ENCODE measurements at regions not wholly inside any gene's neighbourhood (a gene's known extent, or its start where the extent isn't known, plus 50 kb on each side); places are given as distances from the start of the nearest gene placed in this dataset.

DNA sequence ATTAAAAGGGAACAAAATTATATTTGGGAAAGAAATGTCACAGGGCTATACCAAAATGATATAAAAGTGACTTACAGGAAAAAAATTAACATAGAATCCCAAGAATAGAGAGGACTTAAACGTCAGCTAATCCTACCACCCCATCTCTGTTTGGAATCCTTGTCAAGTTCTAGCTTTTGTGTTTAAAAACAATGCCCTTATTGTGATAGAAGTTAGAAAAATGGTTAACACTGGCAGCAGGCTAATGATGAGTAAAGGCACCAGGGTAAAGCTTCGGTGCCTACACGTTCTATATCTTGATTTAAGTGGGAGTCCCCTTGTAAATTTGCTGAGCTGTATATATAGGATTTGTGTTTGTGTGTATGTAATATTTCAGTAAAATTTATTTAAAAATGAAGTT lies 453.3 kb upstream of the TENM4 start:
- no peak for DNase-seq (ENCODE audit: low spot score)

DNA sequence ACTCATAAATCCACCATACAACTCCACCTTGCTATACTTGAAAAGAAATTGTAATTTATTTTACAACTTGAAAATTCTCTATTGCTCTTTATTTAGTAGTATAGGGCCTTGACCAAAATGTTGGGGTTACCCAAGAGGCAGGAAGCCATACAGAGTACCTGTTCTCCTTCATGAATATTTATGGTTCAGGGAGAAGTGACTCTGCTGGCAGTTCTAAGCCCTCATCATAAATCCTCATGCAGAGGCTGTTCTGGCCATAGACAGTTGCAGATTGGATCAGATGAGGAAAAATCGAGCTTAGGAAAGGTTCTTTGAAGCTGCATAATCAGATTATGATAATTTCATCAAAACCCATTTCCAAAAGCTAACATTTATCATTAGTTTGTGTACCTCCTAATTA lies 449.4 kb upstream of the TENM4 start:
- DNase-seq (ENCODE audit: low spot score), result no peak

DNA sequence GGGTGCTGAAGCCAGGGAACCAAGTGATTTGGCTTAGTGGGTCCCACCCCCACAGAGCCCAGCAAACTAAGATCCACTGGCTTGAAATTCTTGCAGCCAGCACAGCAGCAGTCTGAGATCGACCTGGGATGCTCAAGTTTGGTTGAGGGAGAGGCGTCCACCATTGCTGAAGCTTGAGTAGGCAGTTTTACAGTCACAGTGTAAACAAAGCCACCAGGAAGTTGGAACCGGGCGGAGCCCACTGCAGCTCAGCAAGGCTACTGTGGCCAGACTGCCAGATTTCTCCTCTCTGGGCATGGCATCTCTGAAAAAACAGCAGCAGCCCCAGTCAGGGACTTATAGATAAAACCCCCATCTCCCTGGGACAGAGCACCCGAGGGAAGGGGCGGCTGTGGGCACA lies 424.1 kb upstream of the TENM4 start:
- DNase-seq (ENCODE audit: low spot score), result no peak

DNA sequence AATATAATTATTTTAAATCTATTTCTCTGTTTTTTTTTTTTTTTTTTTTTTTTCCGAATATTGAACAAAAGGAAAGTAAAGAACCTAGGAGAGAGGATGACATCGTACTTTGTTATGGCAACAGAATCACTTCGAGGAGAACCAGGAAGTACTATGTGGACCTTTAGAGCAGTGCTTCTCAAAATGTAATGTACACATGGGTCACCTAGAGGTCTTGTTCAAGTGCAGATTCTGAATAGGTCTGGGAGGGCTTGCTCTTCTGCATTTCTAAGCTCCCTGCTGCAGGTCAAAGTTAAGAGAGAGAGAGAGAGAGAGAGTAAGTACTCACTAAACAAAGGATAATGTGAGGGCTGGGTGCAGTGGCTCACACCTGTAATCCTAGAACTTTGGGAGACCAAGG lies 419.5 kb upstream of the TENM4 start:
- no peak for DNase-seq (ENCODE audit: low spot score)

DNA sequence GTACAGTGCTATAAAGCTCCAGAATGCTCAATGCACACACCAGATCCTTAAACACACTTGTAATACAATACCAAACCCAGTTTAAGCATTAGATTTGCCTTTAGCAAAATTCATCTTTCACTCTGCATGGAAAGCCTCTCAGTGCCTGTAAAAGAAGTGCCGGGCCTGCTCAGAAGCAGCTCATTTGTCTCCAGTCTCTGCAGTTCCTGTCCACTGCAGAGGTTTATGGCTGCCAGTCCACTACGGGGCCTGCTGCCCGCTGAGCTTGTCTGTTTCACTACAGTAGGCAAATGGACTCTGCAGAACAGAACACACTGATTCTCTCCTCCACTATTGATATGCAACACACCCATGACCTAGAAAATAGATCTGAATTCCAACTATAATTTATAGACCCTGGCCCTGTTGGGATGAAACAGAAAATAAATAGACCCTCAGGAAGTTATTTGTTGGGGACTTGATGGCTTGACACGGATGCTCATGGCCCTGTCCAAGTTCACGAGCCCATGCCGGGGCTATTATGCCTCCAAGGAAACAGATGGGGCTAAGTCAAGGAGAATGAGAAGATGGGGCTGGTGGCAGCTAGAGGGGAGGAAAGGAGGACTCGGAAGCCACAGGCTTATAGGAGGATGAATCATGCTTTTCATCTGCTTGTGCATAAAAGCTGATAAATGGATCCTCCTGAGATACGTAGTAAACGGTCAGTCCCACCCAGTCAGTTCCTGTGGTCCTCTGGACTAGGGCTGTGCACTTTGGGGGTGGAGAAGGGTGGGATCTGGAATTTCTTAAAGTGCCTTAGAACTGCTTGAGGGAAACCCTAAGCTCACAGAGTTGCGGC lies 416.8 kb upstream of the TENM4 start:
- DNase-seq (ENCODE audit: low spot score), result no peak

DNA sequence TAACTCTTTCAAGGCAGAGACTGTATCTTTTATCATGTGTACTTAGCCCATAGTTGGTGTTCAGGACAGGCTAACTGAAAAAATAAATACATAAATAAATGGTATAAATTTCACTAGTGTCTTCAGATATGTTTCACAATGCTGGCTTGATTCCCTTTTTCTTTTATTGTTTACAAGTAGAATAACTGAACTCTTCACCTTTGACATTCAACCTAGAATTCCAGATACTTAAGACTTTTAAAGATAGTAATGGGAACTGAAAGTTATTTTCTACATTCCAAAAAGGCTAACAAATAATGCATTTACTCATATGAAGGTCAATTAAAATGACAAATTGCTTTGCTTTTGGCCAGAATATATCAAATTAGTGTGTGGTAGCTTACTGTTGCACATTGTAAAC lies 411.3 kb upstream of the TENM4 start:
- DNase-seq (ENCODE audit: low spot score), result no peak

DNA sequence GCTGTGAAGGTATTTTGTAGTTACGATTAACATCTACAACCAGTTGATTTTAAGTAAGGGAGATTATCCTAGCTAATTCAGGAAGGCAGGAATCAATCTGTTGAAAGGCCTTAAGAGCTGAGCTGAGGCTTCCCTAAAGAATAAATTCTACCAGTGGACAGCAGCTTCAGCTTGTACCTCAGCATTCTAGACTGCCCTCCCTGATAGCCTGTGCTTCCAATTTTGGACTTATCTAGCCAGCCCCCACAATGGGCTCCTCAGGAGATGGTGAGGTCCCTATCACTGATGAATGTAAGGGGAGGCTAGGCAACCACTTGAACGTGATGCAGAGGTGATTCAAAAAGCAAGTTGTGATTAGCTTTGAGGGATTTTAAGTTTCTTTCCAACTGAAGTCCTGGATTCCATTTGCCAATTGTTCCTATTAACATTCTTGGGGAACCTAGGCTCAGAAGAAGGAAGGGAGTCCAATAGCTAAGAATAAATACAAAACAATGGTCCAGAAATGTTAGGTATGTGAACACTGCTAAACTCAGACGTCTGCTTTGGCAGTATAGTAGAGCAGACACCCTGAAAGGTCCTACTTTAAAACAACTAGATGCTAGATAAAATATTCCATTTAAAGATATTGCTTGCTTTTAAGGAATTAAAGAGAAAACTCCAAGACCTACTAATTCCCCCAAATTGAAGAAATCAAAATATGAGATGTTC lies 404.3 kb upstream of the TENM4 start:
- no peak for DNase-seq (ENCODE audit: low spot score)

DNA sequence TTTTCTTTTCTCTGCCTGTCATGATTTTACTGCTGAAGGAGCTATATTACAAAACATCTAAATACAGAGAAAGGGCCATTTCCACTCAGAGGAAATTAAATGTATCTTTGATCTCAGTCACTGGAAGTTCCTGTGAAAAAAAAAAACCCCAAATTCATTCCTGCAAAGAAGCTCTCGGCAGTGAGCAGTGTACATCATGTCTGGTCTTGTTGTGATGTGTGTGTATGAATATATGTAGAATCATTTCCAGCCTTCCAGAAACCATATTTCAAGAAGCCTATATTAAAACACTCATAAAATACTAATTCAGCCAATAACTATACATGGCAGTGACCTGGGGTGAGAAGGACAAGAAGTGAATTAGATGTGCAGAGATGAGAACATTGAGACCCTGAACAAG lies 393.2 kb upstream of the TENM4 start:
- DNase-seq (ENCODE audit: low spot score), result no peak

DNA sequence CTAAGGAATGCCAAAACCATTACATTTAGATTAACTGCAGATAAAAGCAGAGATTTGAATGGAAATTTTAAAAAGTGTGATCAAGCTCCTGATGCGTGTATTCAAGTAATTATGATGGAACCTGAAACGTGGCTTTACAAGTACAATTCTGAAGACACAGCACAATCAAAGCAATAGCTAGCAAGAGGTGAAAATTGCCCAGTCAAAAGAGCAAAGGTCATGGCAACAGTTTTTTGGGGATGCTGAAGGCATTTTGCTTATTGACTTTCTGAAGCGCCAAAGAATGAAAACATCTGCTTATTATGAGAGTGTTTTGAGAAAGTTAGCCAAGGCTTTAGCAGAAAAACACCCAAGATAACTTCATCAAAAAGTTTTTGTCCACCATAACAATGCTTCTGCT lies 389.6 kb upstream of the TENM4 start:
- no peak for DNase-seq (ENCODE audit: low spot score)

DNA sequence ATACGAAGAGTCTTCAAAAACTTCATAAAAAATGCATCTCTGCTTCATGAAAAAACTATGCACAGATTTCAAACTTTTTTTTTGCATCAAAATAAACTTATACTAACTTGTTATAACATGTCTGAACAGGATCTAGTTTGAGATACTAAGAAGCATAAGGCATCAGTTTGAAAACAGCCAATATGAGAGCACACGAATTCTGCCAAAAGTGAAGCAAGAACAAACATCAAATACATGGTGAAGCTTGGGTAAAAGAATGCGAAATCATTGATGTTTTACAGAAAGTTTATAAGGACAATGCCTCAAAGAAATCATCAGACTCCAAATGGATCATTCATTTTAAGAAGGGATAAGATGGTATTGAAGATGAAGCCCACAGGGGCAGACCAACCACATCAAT lies 389.1 kb upstream of the TENM4 start:
- no peak for DNase-seq (ENCODE audit: low spot score)

DNA sequence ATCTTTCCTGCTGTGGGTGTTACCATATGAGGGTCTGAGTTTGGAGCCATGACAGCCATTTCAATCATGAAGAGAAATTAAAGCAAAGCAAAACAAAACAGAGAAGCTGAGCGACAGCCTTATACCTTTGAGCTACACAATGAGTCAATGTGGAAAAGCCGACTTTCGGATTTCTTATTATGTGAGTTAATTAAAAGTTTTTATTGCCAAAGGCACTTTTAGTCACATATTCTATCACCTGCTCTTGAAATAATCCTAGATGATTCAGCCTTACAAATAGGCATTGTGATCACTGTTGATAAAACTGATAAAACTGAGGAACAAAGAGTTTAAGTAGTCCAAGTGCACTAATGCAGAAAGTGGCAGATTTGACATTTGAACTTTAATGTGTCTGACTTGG lies 381.9 kb upstream of the TENM4 start:
- no peak for DNase-seq (ENCODE audit: low spot score)

DNA sequence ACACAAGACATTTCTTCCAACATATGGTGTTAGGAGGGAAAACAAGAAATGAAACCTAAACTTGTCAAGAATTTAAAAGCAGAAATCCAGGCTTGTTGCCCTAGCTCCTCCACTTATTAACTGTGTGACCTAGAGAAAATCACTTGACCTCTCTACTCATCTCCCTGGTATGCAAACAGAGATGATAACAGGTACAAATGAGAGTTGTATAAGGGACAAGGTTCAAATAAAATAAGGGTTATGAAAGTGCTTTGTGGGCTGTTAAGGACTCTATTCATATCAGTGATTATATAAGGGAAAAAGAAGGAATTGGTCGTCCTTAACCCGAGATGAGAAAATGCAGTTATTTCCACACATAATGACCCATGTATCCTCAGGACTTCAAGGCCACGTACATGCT lies 372.7 kb upstream of the TENM4 start:
- no peak for DNase-seq (ENCODE audit: low spot score)

DNA sequence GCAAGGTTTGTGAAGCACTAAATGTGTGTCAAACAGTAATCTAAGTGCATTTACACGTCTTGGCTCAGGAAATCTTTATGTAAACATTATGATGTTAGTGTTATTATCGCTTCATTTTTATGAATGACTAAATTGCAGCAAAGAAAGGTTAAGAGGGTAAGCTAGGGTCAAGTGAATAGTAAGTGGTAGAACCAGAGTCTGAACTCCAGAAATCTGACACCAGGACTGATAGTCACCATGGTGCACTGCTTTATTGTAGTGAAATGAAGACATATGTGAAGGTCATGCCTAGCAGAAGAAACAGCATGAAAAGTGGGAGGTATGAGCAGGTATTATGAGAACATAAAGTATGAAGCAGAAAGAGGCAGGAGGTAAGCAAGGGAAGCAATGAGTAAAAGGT lies 368.7 kb upstream of the TENM4 start:
- no peak for DNase-seq (ENCODE audit: low spot score)

DNA sequence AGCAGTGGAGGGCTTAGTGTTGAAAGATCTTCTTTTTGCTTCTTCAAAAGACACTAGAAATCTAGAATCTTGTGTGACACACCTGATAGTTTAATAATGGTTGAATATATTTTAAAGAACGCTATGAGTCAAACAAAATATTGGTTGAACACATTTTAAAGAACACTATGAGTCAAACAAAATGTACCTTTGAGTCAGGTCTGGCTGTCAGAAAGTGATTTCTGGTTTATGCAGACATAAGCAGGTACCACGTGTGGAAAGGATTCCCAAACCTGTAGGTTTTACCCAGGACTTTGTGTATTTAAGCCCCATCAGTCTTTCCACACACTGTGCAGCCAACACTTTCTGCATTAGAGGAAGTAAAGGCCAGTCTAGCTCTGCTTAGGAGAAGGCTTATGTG lies 366.7 kb upstream of the TENM4 start:
- no peak for DNase-seq (ENCODE audit: low spot score)

DNA sequence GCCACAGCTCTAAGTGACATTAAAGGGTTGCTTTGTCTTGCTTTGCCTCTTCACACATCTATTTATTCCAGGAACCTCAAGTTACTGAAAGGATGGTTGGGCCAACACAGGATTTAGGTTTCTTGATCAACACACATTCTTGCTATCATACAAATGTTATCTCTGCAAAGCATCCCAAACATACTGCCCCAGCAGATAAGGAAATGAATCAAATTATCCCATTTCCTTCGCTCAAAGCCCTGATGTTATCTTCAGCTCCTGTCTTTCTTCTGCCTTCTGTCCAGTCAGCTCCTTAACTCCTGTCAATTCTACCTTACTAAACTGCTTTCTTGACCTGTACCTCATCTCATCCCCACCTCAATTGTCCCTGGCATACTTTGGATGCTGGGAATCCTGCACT lies 355.9 kb upstream of the TENM4 start:
- no peak for DNase-seq (ENCODE audit: low spot score)

DNA sequence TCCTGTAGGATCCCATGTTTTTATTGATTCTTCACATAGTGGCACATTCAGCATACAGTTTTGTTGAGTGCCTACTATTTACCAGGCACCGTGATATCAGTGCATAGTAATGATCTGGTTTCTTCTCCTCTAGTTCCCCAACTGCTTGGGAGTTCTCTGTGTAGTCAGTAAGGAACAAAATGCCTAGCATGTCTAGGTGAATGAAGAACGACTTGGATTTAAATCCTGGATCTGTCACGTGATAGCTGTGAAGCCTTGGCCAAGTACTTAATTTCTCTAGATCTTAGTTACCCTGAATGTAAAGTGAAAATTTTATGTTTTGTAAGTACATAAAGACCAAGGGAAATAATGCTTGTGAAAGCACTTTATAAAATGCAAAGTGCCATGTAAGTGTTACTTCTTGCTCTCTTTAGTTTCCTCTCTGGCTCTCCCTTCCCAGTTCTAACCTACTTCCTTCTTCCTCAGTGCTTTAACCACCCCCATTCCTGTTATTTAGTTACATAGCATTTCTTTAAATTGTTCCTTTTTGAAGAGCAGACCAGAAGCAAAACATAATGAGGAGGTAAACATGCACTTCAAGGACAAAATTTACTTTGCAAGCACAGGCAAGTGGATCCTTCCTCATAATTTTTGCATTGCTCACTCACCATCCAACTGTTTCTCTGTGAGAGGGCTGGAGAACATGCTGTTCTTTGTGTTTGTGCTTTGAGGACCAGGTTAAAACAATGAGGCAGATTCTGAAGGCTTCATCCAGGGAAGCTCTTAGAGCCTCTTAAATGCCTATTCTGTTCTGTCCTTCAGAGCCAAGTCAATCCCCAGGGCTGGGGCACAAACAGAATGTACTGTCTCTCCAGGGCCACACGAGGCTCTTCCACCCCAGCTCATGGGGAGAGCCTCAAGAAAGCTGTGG lies 353.9 kb upstream of the TENM4 start:
- DNase-seq (ENCODE audit: low spot score), result no peak

DNA sequence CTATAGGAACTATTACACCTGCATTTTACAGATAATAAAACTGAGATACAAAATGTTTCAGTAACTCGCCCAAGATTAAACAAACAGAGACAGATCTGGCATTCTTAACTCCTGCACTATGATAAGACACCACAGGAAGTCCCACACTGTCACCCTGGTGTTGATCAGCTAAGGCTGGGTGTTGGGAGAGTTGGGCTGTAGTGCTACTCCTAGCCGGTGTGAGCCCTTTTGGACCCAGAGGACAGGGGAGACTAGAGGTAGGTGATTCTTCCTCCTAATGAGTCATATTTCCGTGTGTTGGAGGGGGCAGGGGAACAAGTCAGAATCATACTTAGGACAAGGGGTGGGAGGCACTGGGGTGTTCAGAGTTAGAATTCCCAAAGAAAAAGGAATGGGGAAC lies 353.2 kb upstream of the TENM4 start:
- DNase-seq (ENCODE audit: low spot score), result no peak

DNA sequence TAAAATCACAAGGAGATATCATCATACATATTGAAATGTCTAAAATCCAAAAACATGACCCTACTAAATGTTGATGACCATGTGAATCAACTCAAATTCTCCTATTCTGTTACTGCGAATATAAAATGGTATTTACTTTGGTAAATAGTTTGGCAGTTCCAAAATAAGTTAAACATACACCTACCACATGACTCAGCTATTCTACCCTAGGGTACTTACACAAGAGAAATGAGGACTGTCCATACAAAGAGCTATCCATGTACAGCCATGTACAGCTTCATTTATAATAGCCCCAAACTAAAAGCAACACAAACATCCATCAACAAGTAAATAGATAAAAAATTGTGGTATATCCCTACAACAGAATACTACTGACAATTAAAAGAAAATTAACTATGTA lies 346.1 kb upstream of the TENM4 start:
- DNase-seq (ENCODE audit: low spot score), result no peak

DNA sequence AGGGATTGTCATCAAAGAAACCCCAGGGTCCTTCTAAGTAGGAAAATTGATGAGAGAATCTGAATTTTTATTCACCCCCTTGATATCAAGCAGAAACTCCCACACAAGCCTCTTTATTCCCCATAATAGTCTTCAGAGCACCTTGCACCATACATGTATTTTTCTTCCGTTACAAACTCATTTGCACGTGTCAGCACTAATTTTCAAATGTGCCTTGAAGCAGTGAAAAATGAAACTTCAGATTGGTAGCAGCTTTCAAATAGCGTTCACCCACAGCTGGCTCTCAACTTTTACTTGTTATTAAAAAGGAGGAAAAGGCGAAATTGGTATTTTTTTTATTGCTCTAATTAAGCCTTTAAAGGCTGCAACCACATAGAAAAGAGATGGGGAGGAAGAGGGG lies 343.0 kb upstream of the TENM4 start:
- no peak for DNase-seq (ENCODE audit: low spot score)

DNA sequence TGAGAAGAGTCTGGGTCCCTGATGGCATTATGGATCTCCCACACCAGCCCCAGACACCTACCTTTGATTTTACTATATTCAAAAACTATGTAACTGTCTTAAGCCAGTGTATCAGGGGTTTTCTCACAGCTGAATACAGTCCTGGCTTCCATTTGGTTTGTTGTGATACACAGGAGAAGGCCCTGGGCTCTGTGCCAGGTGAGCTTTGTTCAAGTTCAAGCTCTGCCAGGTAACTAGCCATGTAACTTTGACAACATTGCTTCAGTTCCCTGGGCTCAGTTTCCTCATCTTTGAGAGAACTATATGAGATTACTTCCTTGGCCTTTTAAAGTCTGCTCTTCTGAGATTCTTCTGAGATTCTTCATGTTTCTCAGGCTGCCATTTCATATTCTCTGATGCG lies 327.5 kb upstream of the TENM4 start:
- no peak for DNase-seq (ENCODE audit: low spot score)

DNA sequence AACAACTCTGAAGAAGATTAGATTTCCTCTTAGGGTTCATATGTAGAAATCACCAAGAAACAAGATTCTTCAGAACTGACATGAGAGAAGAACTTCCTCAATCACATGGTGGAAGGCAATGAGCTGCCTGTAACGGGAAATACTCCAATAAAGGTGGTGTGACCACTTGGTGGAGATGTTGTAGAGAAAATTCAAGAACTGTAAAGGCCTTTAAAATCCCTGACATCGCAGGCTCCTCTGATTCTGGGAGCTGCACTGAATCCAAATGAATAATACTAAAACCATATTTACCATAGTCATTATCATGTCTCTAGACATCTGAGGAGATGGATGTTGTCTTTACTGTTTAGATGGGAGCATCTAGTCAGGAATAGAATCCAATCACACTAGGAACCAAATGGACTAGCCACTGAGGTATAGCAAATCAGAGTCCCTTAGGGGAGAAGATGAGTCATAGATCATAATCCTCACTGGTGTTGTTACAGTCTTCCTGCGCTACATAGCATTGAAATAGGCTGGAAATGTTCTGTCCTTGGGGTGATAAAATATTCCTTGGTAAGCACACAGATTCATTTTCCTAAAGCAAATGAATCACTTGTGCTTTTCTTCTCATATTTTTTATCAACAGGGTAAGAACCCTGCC lies 321.6 kb upstream of the TENM4 start:
- no peak for DNase-seq (ENCODE audit: low spot score)

DNA sequence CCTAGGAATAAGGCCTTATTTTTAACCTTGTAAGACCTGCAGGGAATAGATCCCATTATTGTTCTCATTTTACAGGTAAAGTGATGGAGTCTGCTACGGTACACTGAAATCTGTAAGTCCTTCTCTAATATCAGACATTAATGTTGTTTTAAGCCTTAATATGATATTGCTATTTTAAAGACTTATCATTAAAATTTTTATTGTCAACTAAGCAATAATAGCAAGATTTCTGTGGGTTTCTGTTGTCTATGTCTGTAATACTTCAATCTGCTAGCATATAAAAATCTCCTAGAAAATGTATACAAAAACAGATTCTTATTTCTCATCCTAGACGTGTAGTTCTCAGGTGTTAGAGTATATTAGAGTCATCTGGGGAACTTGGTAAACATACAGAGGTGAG lies 317.5 kb upstream of the TENM4 start:
- no peak for DNase-seq (ENCODE audit: low spot score)
